ENCODE measurements at regions not wholly inside any gene's neighbourhood (a gene's known extent, or its start where the extent isn't known, plus 50 kb on each side); places are given as distances from the start of the nearest gene placed in this dataset.

DNA sequence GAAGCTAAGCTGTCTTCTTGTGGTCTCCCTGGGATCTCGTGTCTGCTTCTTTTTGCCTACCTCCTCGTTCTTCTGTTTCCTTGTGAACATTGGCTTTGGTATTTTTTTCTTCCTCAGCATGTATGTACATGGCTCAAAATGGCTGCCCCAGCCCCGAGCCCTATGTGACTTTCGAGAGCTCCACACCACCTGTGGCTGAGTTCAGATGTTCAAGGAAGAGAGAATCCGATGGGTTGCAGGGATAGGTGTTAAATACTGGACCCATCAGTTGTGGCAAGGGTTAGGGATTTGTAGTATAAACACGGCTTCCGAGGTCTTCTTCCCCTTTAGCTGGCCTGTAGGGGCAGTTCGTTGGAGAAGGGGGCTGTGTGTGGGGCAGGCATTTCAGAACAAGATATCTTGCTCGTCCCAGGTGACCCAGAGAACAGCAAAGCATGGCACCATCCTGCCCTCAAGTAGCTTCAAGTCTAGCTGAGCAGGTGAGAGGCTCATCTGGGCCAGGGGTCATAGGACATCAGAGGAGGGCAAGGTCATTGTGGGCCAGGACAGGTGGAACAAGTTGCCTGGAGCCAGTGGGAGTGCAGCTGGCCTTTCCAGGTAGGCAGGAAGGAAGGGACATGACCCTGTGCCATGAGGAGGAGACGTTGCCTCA lies 57.2 kb upstream of the COMTD1 start:
- H3K4me3 ChIP-seq (ENCODE audit: low read depth, low read length): no peak overlapping the region
- in situ Hi-C loops (cut with HindIII; ENCODE audit: low sequenced_read_pairs): no loop called here
- no peak for TF ChIP-seq CTCF (IDR thresholded peaks at IDR 0.05; ENCODE audit: low read depth, low read length)
- DNase-seq (ENCODE audit: low read depth, low spot score): no peak

DNA sequence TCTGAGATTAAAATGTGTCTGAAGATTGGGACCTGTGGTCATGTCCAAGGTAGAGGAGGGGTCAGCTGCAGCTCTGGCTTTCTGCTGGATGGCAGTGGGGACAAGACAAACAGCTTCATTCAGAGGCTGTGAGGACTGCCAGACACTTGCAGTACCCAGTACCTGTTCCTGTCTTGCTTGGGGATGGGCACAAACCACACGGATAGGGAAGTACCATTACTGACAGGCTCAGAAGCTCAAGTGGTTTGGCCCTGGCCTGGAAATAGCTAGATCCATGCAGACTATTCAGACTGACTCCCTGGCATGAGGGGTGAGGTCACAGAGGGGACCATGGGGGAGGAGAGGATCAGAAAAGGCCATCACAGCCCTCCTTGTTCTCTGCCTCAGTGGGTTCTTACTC lies 56.0 kb upstream of the COMTD1 start:
- in situ Hi-C loops (cut with HindIII; ENCODE audit: low sequenced_read_pairs): no loop called here
- no peak overlapping the region for H3K4me3 ChIP-seq (ENCODE audit: low read depth, low read length)
- no peak for TF ChIP-seq CTCF (IDR thresholded peaks at IDR 0.05; ENCODE audit: low read depth, low read length)
- DNase-seq (ENCODE audit: low read depth, low spot score): no peak

DNA sequence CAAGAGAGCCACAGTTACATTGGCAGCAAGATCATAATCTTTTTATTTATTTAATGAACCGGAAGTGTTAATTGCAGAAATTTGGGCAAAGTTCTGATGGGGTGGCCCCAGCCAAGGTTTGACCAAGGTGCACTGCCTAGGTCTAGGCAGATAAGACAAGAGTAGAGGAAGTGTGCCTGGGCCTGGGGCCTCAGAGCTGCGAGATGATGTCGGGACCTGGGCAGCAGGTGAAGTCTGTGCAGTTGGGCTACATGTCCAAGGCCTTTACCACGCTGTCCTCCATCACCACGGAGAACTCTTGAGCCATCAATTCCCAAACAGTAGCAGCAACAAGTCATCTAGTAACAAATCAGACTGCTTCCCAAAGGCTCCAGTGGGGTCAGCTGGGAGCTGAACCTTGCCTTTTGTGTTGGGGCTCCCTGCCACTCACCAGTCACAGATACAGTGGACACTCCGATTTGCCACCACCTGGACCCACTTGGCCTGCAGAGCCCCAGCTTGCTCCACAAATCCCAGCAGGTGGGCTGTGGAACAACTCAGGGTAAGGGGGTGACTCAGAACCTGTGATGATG lies 52.5 kb upstream of the COMTD1 start:
- in situ Hi-C loops (cut with HindIII; ENCODE audit: low sequenced_read_pairs): no loop called here
- no peak for DNase-seq (ENCODE audit: low read depth, low spot score)
- no peak for TF ChIP-seq CTCF (IDR thresholded peaks at IDR 0.05; ENCODE audit: low read depth, low read length)
- no peak overlapping the region for H3K4me3 ChIP-seq (ENCODE audit: low read depth, low read length)

- H3K4me3 ChIP-seq (ENCODE audit: low read depth, low read length): no peak overlapping the region
- in situ Hi-C loops (cut with HindIII; ENCODE audit: low sequenced_read_pairs): no loop called here
- DNase-seq (ENCODE audit: low read depth, low spot score): no peak
- no peak for TF ChIP-seq CTCF (IDR thresholded peaks at IDR 0.05; ENCODE audit: low read depth, low read length)
Measured at GRCh38 chr10:75287697-75288096, 51.9 kb upstream of the COMTD1 start.

GRCh38 chr10:75286901-75287300 lies 51.1 kb upstream of the COMTD1 start:
- no peak for TF ChIP-seq CTCF (IDR thresholded peaks at IDR 0.05; ENCODE audit: low read depth, low read length)
- in situ Hi-C loops (cut with HindIII; ENCODE audit: low sequenced_read_pairs): no loop called here
- no peak overlapping the region for H3K4me3 ChIP-seq (ENCODE audit: low read depth, low read length)
- no peak for DNase-seq (ENCODE audit: low read depth, low spot score)

All from astrocyte of the spinal cord (primary cell).